ENCODE measurements at regions not wholly inside any gene's neighbourhood (a gene's known extent, or its start where the extent isn't known, plus 50 kb on each side); places are given as distances from the start of the nearest gene placed in this dataset.

- no peak for DNase-seq (ENCODE audit: low spot score)
- Histone ChIP-seq H3K27ac (no peak overlapping the region), H3K27me3 (replicated peaks; ENCODE audit: insufficient read depth) (no peaks in the 10 kb centered on the region), H3K4me3 (no peak overlapping the region), H3K36me3 (no peaks in the 10 kb centered on the region), H3K9me3 (no peaks in the 10 kb centered on the region), H3K4me1 (ENCODE audit: control insufficient read depth in 1 of 2, low read depth in 2 of 2) (no peaks in the 10 kb centered on the region)
- ATAC-seq (ENCODE audit: insufficient number of reproducible peaks, low FRiP score, low read depth): no peak
- TF ChIP-seq, protein P1, sequence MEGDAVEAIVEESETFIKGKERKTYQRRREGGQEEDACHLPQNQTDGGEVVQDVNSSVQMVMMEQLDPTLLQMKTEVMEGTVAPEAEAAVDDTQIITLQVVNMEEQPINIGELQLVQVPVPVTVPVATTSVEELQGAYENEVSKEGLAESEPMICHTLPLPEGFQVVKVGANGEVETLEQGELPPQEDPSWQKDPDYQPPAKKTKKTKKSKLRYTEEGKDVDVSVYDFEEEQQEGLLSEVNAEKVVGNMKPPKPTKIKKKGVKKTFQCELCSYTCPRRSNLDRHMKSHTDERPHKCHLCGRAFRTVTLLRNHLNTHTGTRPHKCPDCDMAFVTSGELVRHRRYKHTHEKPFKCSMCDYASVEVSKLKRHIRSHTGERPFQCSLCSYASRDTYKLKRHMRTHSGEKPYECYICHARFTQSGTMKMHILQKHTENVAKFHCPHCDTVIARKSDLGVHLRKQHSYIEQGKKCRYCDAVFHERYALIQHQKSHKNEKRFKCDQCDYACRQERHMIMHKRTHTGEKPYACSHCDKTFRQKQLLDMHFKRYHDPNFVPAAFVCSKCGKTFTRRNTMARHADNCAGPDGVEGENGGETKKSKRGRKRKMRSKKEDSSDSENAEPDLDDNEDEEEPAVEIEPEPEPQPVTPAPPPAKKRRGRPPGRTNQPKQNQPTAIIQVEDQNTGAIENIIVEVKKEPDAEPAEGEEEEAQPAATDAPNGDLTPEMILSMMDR (IDR thresholded peaks at IDR 0.05): no peak
Observed at GRCh38 chr20:21033817-21034216, 72.3 kb downstream of the LINC00237 start.

DNA sequence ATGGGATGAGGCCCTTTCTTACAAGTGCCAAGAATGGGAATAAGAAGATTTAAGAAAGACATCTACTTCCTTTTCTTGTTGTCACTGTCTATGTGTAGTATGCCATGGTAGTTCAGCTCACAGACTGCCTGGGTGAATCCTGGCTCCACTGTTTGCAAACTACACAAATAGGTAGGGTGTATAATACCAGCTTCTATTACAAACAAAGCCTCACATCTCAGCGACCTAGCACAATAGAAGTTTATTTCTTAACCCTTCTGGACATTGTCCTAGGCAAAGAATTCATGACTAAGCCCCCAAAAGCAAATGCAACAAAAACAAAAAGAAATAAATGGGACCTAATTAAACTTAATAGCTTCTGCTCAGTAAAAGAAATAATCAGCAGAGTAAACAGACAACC is 74.5 kb downstream of the LINC00237 start:
- DNase-seq (ENCODE audit: low spot score) (no peak), ATAC-seq (ENCODE audit: insufficient number of reproducible peaks, low FRiP score, low read depth) (no peak)
- Histone ChIP-seq H3K9me3 (no peaks in the 10 kb centered on the region), H3K27me3 (replicated peaks; ENCODE audit: insufficient read depth) (no peaks in the 10 kb centered on the region), H3K4me3 (no peak overlapping the region), H3K36me3 (no peaks in the 10 kb centered on the region), H3K4me1 (ENCODE audit: control insufficient read depth in 1 of 2, low read depth in 2 of 2) (no peaks in the 10 kb centered on the region), H3K27ac (no peak overlapping the region)
- TF ChIP-seq, protein P1 (IDR thresholded peaks at IDR 0.05): no peak

- DNase-seq (ENCODE audit: low spot score) (no peak), ATAC-seq (ENCODE audit: insufficient number of reproducible peaks, low FRiP score, low read depth) (no peak)
- no peaks in the 10 kb centered on the region for H3K36me3 ChIP-seq
- no peak overlapping the region for H3K4me3 ChIP-seq
- no peaks in the 10 kb centered on the region for H3K27me3 ChIP-seq (replicated peaks; ENCODE audit: insufficient read depth)
- H3K27ac ChIP-seq: no peak overlapping the region
- no peaks in the 10 kb centered on the region for H3K4me1 ChIP-seq (ENCODE audit: control insufficient read depth in 1 of 2, low read depth in 2 of 2)
- H3K9me3 ChIP-seq: no peaks in the 10 kb centered on the region
- TF ChIP-seq, protein P1 (IDR thresholded peaks at IDR 0.05): no peak
Observed at GRCh38 chr20:21029341-21029740, 76.8 kb downstream of the LINC00237 start.

GRCh38 chr20:21028921-21029320 is 77.2 kb downstream of the LINC00237 start:
- H3K36me3 ChIP-seq: no peaks in the 10 kb centered on the region
- H3K4me1 ChIP-seq (ENCODE audit: control insufficient read depth in 1 of 2, low read depth in 2 of 2): no peaks in the 10 kb centered on the region
- DNase-seq (ENCODE audit: low spot score): no peak
- no peaks in the 10 kb centered on the region for H3K27me3 ChIP-seq (replicated peaks; ENCODE audit: insufficient read depth)
- H3K27ac ChIP-seq: no peak overlapping the region
- no peak for ATAC-seq (ENCODE audit: insufficient number of reproducible peaks, low FRiP score, low read depth)
- TF ChIP-seq, protein P1 (IDR thresholded peaks at IDR 0.05): no peak
- H3K9me3 ChIP-seq: no peaks in the 10 kb centered on the region
- no peak overlapping the region for H3K4me3 ChIP-seq

GRCh38 chr20:21028436-21028835 is 77.7 kb downstream of the LINC00237 start:
- Histone ChIP-seq H3K27ac (no peak overlapping the region), H3K36me3 (no peaks in the 10 kb centered on the region), H3K27me3 (replicated peaks; ENCODE audit: insufficient read depth) (no peaks in the 10 kb centered on the region), H3K9me3 (no peaks in the 10 kb centered on the region), H3K4me3 (no peak overlapping the region), H3K4me1 (ENCODE audit: control insufficient read depth in 1 of 2, low read depth in 2 of 2) (no peaks in the 10 kb centered on the region)
- TF ChIP-seq, protein P1 (IDR thresholded peaks at IDR 0.05): no peak
- DNase-seq (ENCODE audit: low spot score) (no peak), ATAC-seq (ENCODE audit: insufficient number of reproducible peaks, low FRiP score, low read depth) (no peak)
